ENCODE measurements at regions not wholly inside any gene's neighbourhood (a gene's known extent, or its start where the extent isn't known, plus 50 kb on each side); places are given as distances from the start of the nearest gene placed in this dataset.

- no peaks in the 10 kb centered on the region for H4K20me1 ChIP-seq (ENCODE audit: insufficient read depth, low read length, poor library complexity, severe bottlenecking)
- no peaks in the 10 kb centered on the region for H3K9me2 ChIP-seq (replicated peaks; ENCODE audit: low read depth, low read length)
- H3K4me3 ChIP-seq (ENCODE audit: low read length, poor library complexity, severe bottlenecking), result no peak overlapping the region
- no peak for TF ChIP-seq EZH2phosphoT487 (IDR thresholded peaks at IDR 0.05; ENCODE audit: borderline replicate concordance)
- TF ChIP-seq CTCF (conservative IDR thresholded peaks at IDR 0.05; ENCODE audit: low read length), result no peak
- H3K36me3 ChIP-seq (ENCODE audit: insufficient read depth, low read length), result no peaks in the 10 kb centered on the region
- H2AFZ ChIP-seq (ENCODE audit: low read length), result no peak overlapping the region
- H3K79me2 ChIP-seq (ENCODE audit: insufficient read depth, low read length), result no peaks in the 10 kb centered on the region
- H3F3A ChIP-seq (ENCODE audit: low read depth), result no peaks in the 10 kb centered on the region
- no peak overlapping the region for H3K9ac ChIP-seq (ENCODE audit: low read depth, low read length, poor library complexity, severe bottlenecking)
- H3K27me3 ChIP-seq (ENCODE audit: insufficient read depth, low read length, poor library complexity, severe bottlenecking), result no peaks in the 10 kb centered on the region
- no peaks in the 10 kb centered on the region for H3K4me1 ChIP-seq (ENCODE audit: insufficient read depth, low read length, poor library complexity, severe bottlenecking)
- H3K4me2 ChIP-seq (ENCODE audit: low read depth, low read length, poor library complexity, severe bottlenecking), result no peak overlapping the region
- no peaks in the 10 kb centered on the region for H3K9me3 ChIP-seq (ENCODE audit: insufficient read depth, low read depth, low read length)
These were observed 618.4 kb upstream of the NRP1 start for GRCh38 chr10:33952692-33953360.

DNA sequence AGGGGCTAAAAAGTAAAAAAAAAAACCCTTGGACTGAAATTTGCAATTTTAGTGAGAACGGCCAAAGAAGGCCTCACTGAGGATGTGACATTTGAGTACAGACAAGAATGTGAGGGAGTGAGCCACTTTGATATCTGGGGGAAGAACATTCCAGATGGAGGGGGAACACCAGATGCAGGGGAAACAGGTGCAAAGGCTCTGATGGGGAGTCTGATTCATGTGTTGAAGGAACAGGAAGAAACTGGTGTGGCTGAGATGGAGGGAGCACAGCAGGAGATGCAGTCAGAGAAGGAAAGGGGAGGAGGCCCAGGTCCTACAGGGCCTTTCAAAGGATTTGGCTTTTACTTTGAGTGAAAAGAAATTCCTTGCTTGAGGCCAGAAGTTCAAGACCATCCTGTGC, 615.7 kb upstream of the NRP1 start:
- H3K9me2 ChIP-seq (replicated peaks; ENCODE audit: low read depth, low read length), result no peaks in the 10 kb centered on the region
- no peak for TF ChIP-seq CTCF (conservative IDR thresholded peaks at IDR 0.05; ENCODE audit: low read length)
- no peak for TF ChIP-seq EZH2phosphoT487 (IDR thresholded peaks at IDR 0.05; ENCODE audit: borderline replicate concordance)
- no peaks in the 10 kb centered on the region for H4K20me1 ChIP-seq (ENCODE audit: insufficient read depth, low read length, poor library complexity, severe bottlenecking)
- no peaks in the 10 kb centered on the region for H3K79me2 ChIP-seq (ENCODE audit: insufficient read depth, low read length)
- H3K27me3 ChIP-seq (ENCODE audit: insufficient read depth, low read length, poor library complexity, severe bottlenecking), result no peaks in the 10 kb centered on the region
- no peak overlapping the region for H3K4me3 ChIP-seq (ENCODE audit: low read length, poor library complexity, severe bottlenecking)
- no peaks in the 10 kb centered on the region for H3K4me1 ChIP-seq (ENCODE audit: insufficient read depth, low read length, poor library complexity, severe bottlenecking)
- H2AFZ ChIP-seq (ENCODE audit: low read length), result no peak overlapping the region
- no peak overlapping the region for H3K4me2 ChIP-seq (ENCODE audit: low read depth, low read length, poor library complexity, severe bottlenecking)
- H3K36me3 ChIP-seq (ENCODE audit: insufficient read depth, low read length), result no peaks in the 10 kb centered on the region
- no peaks in the 10 kb centered on the region for H3F3A ChIP-seq (ENCODE audit: low read depth)
- H3K9me3 ChIP-seq (ENCODE audit: insufficient read depth, low read depth, low read length), result no peaks in the 10 kb centered on the region
- H3K9ac ChIP-seq (ENCODE audit: low read depth, low read length, poor library complexity, severe bottlenecking), result no peak overlapping the region

DNA sequence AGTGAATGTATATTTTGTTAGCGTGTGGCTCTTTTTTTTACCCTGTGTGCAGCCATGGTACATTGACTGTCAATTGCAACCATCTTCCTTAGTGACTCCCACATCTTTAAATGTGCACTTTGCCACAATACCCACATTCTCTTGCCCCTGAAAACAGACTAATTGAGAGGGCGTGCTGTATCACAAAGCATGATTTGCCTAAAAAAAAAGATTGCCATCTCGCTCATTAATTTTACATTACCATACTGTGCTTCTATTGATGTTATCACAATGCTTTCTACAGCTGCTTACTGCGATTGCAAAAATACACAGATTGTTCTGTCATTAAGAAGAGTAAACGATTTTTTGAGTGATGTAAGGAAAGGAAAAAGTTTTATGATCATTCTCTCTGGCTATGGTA, 613.1 kb upstream of the NRP1 start:
- H3K9ac ChIP-seq (ENCODE audit: low read depth, low read length, poor library complexity, severe bottlenecking), result no peak overlapping the region
- no peak overlapping the region for H2AFZ ChIP-seq (ENCODE audit: low read length)
- H3K9me3 ChIP-seq (ENCODE audit: insufficient read depth, low read depth, low read length), result no peaks in the 10 kb centered on the region
- no peaks in the 10 kb centered on the region for H3K79me2 ChIP-seq (ENCODE audit: insufficient read depth, low read length)
- no peaks in the 10 kb centered on the region for H3K4me1 ChIP-seq (ENCODE audit: insufficient read depth, low read length, poor library complexity, severe bottlenecking)
- H3K4me3 ChIP-seq (ENCODE audit: low read length, poor library complexity, severe bottlenecking), result no peak overlapping the region
- H3K9me2 ChIP-seq (replicated peaks; ENCODE audit: low read depth, low read length), result no peaks in the 10 kb centered on the region
- no peaks in the 10 kb centered on the region for H3K27me3 ChIP-seq (ENCODE audit: insufficient read depth, low read length, poor library complexity, severe bottlenecking)
- TF ChIP-seq CTCF (conservative IDR thresholded peaks at IDR 0.05; ENCODE audit: low read length), result no peak
- no peaks in the 10 kb centered on the region for H3F3A ChIP-seq (ENCODE audit: low read depth)
- no peak overlapping the region for H3K4me2 ChIP-seq (ENCODE audit: low read depth, low read length, poor library complexity, severe bottlenecking)
- H3K36me3 ChIP-seq (ENCODE audit: insufficient read depth, low read length), result no peaks in the 10 kb centered on the region
- no peaks in the 10 kb centered on the region for H4K20me1 ChIP-seq (ENCODE audit: insufficient read depth, low read length, poor library complexity, severe bottlenecking)
